Breast epithelium (tissue), 3 donors: ENCODE measurements at regions not wholly inside any gene's neighbourhood (a gene's known extent, or its start where the extent isn't known, plus 50 kb on each side); places are given as distances from the start of the nearest gene placed in this dataset.

Experiments
- CTCF ChIP-seq, 3 donors: fragments of 450-650 bp; IDR thresholded peaks; one replicate each; pipeline ENCODE4 v1.5.1; 2016 to 2017; ENCODE audit warnings: antibody characterized with exemption in 3 of 3, mild to moderate bottlenecking in 3 of 3, moderate library complexity in 3 of 3
- POLR2A ChIP-seq: fragments of 450-650 bp; IDR thresholded peaks from one replicate; pipeline ENCODE4 v1.6.1; 2016; ENCODE audit warnings: antibody characterized with exemption, mild to moderate bottlenecking, moderate library complexity

- TF ChIP-seq CTCF (IDR thresholded peaks at IDR 0.05), result no peak
- TF ChIP-seq POLR2A, result no peak
These were observed 70.3 kb downstream of the IRX3 start for GRCh38 chr16:54216268-54216667.
